ENCODE measurements at regions not wholly inside any gene's neighbourhood (a gene's known extent, or its start where the extent isn't known, plus 50 kb on each side); places are given as distances from the start of the nearest gene placed in this dataset.

DNA sequence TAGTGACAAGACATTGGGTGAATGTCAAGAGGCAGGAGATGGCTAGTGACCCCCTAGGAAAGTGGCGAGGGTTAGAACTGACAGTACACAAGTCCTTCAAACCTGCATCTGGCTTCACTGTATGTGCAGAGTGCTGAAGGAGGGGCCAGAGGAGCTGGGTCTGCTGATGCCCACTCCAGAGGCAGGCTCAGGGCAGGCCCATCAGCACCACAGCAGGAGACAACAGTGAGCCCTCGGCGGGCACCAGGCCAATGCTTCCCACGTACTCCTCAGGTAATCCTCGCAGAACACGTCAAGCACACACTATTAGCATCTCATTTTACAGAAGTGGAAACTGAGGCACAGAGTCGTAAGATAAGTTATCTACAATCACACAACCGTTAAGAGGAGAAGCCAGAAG, 76.1 kb upstream of the SH3PXD2B start:
- Histone ChIP-seq H3K79me1 (ENCODE audit: low read depth, low read length) (no peaks in the 10 kb centered on the region), H3K23ac (ENCODE audit: insufficient read length) (no peak overlapping the region), H4K20me1 (replicated peaks in 1 of 2; ENCODE audit: control insufficient read depth in 1 of 2, insufficient read depth in 2 of 2, low read length in 2 of 2) (no peaks in the 10 kb centered on the region), H2BK5ac (ENCODE audit: low read depth, low read length) (no peak overlapping the region), H4K8ac (ENCODE audit: extremely low read depth, insufficient read depth, low read length) (no peak overlapping the region), H3K18ac (ENCODE audit: extremely low read depth, low read length) (no peak overlapping the region), H2BK15ac (ENCODE audit: low read length) (no peak overlapping the region), H2AK5ac (ENCODE audit: low read depth, low read length) (no peak overlapping the region), H3K14ac (ENCODE audit: insufficient read length) (no peak overlapping the region), H3K79me2 (ENCODE audit: control insufficient read depth in 1 of 2, insufficient read depth in 2 of 2, low read length in 2 of 2) (no peaks in the 10 kb centered on the region), H3K4me1 (replicated peaks in 1 of 4; ENCODE audit: control insufficient read depth in 3 of 4, insufficient read depth in 4 of 4, low read length in 3 of 4) (no peaks in the 10 kb centered on the region), H2BK12ac (ENCODE audit: low read depth, low read length) (no peak overlapping the region), H3K4me2 (ENCODE audit: insufficient read depth in 1 of 2, low read depth in 2 of 2, low read length in 2 of 2) (no peak overlapping the region), H4K91ac (replicated peaks; ENCODE audit: insufficient read length, low read length) (no peak overlapping the region), H4K5ac (ENCODE audit: insufficient read length, low read depth, low read length) (no peak overlapping the region), H2BK120ac (replicated peaks; ENCODE audit: low read depth, low read length) (no peak overlapping the region), H2BK20ac (ENCODE audit: low read length) (no peak overlapping the region), H3K27me3 (replicated peaks in 1 of 4; ENCODE audit: control insufficient read depth in 3 of 4, extremely low read depth in 1 of 4, insufficient read depth in 3 of 4, low read length in 3 of 4) (peaks cover 0 to 5% (median 0%) of the 10 kb centered on the region in 4 experiments; a peak in 1 of 7 replicates), H3K56ac (replicated peaks; ENCODE audit: insufficient read length, low read depth, low read length) (no peak overlapping the region), H2AFZ (ENCODE audit: low read length) (no peak overlapping the region), H3K23me2 (ENCODE audit: low read depth, low read length) (peaks cover 2% of the 10 kb centered on the region; the same call in 1 of the 2 replicates), H3K9me3 (ENCODE audit: insufficient read depth in 2 of 2, low read depth in 1 of 2, low read length in 1 of 2) (no peaks in the 10 kb centered on the region), H3K4me3 (ENCODE audit: extremely low read depth in 1 of 4, insufficient read depth in 2 of 4, low read depth in 3 of 4, low read length in 4 of 4) (no peak overlapping the region), H3K27ac (ENCODE audit: low read depth, low read length) (no peak overlapping the region), H3K4ac (replicated peaks; ENCODE audit: insufficient read length, low read depth, low read length) (no peak overlapping the region), H3K36me3 (ENCODE audit: control insufficient read depth in 2 of 4, insufficient read depth in 4 of 4, low read length in 3 of 4) (no peaks in the 10 kb centered on the region), H3K9ac (replicated peaks in 1 of 4; ENCODE audit: extremely low read depth in 1 of 4, low read depth in 3 of 4, low read length in 3 of 4) (no peak overlapping the region)
- WGBS, 2 experiments (ENCODE audit: extremely low coverage in 1 of 2, insufficient coverage in 1 of 2, insufficient read length in 1 of 2, insufficient replicate concordance in 2 of 2, low coverage in 1 of 2, low lambda C conversion rate in 2 of 2, missing lambda C conversion rate in 1 of 2): 84% methylated on average over 8 of the region's 8 CpGs; no CpG with 5 or more reads in 1 of the 2 experiments
- FAIRE-seq (no peak), DNase-seq (ENCODE audit: low read depth in 1 of 2, low spot score in 2 of 2) (no peak)
- POLR2A ChIA-PET (ENCODE audit: partially characterized antibody): no interaction called here
- CTCF ChIA-PET (ENCODE audit: partially characterized antibody): interaction anchor here (1.5 kb wide), 1 partner anchor 12 kb away, joined by 6 read pairs; no protein-coding TSS in a partner anchor
- TF ChIP-seq RXRA (IDR thresholded peaks at IDR 0.05; ENCODE audit: insufficient read depth, low read depth, low read length): no peak
- no peak for TF ChIP-seq CEBPB (IDR thresholded peaks at IDR 0.05; ENCODE audit: low read depth, low read length)
- no peak for TF ChIP-seq POU5F1 (IDR thresholded peaks at IDR 0.05; ENCODE audit: low read depth, low read length)
- TF ChIP-seq SIRT6 (IDR thresholded peaks at IDR 0.05; ENCODE audit: low read length): no peak
- TF ChIP-seq, protein P1, sequence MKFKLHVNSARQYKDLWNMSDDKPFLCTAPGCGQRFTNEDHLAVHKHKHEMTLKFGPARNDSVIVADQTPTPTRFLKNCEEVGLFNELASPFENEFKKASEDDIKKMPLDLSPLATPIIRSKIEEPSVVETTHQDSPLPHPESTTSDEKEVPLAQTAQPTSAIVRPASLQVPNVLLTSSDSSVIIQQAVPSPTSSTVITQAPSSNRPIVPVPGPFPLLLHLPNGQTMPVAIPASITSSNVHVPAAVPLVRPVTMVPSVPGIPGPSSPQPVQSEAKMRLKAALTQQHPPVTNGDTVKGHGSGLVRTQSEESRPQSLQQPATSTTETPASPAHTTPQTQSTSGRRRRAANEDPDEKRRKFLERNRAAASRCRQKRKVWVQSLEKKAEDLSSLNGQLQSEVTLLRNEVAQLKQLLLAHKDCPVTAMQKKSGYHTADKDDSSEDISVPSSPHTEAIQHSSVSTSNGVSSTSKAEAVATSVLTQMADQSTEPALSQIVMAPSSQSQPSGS (IDR thresholded peaks at IDR 0.05; ENCODE audit: low read length): no peak
- no peak for TF ChIP-seq GABPA (IDR thresholded peaks at IDR 0.05; ENCODE audit: borderline replicate concordance, insufficient read depth, low read length)
- no peak for TF ChIP-seq EGR1 (IDR thresholded peaks at IDR 0.05; ENCODE audit: borderline replicate concordance, low read depth, low read length)
- no peak for TF ChIP-seq RFX5 (IDR thresholded peaks at IDR 0.05; ENCODE audit: borderline replicate concordance, low read depth, low read length)
- no peak for TF ChIP-seq YY1 (IDR thresholded peaks at IDR 0.05; ENCODE audit: low read depth, low read length)
- TF ChIP-seq CHD1 (IDR thresholded peaks at IDR 0.05; ENCODE audit: low read depth, low read length): no peak
- no peak for TF ChIP-seq HDAC6 (IDR thresholded peaks at IDR 0.05; ENCODE audit: low read depth, low read length)

All from H1 (cell line).